ENCODE measurements at regions not wholly inside any gene's neighbourhood (a gene's known extent, or its start where the extent isn't known, plus 50 kb on each side); places are given as distances from the start of the nearest gene placed in this dataset.

GRCh38 chrX:46279925-46280313 lies 265.3 kb downstream of the ZNF674 start:
- BruUV-seq (replicated peaks): no TSS peak
- Histone ChIP-seq H3K4me2 (ENCODE audit: insufficient read depth, low read length) (no peak overlapping the region), H4K20me1 (replicated peaks; ENCODE audit: control insufficient read depth, insufficient read depth, low read length) (no peaks in the 10 kb centered on the region), H3K4me1 (replicated peaks in 1 of 2; ENCODE audit: control insufficient read depth in 2 of 2, insufficient read depth in 2 of 2, low read length in 2 of 2) (no peaks in the 10 kb centered on the region), H3K27ac (ENCODE audit: extremely low read depth, low read depth, low read length) (no peak overlapping the region), H3K9ac (ENCODE audit: insufficient read depth in 1 of 2, low read depth in 2 of 2, low read length in 2 of 2) (no peak overlapping the region), H2AFZ (ENCODE audit: low read depth, low read length) (no peak overlapping the region), H3K79me2 (ENCODE audit: control insufficient read depth, insufficient read depth, low read length) (no peaks in the 10 kb centered on the region), H3K36me3 (ENCODE audit: control insufficient read depth, insufficient read depth, low read length) (no peaks in the 10 kb centered on the region), H3K4me3 (no peak overlapping the region), H3K9me1 (ENCODE audit: control insufficient read depth, insufficient read depth, low read length) (no peaks in the 10 kb centered on the region), H3K9me3 (replicated peaks; ENCODE audit: control insufficient read depth, insufficient read depth, low read depth, low read length) (no peaks in the 10 kb centered on the region), H3K27me3 (ENCODE audit: control insufficient read depth in 2 of 2, insufficient read depth in 2 of 2, low read length in 2 of 2) (no peaks in the 10 kb centered on the region)
- 0% methylated on average over 3 of the region's 3 CpGs for WGBS (ENCODE audit: insufficient coverage, low coverage, missing lambda C conversion rate)
- TF ChIP-seq POU5F1 (IDR thresholded peaks at IDR 0.05; ENCODE audit: borderline replicate concordance, low read depth, low read length, partially characterized antibody) (no peak), ZEB2 (IDR thresholded peaks at IDR 0.05) (no peak), RFX5 (IDR thresholded peaks at IDR 0.05; ENCODE audit: low read depth, low read length) (no peak), TCF3 (CRISPR knock-in tag; IDR thresholded peaks at IDR 0.05) (no peak), ZNF561 (CRISPR knock-in tag; conservative IDR thresholded peaks at IDR 0.05) (no peak), ZNF740 (CRISPR knock-in tag; IDR thresholded peaks at IDR 0.05) (no peak), ZNF740 (tag; IDR thresholded peaks at IDR 0.05) (no peak)
- in situ Hi-C loops (cut with MboI): no loop called here
- DNase-seq (ENCODE audit: extremely low read depth in 1 of 4, low spot score in 3 of 4) (no peak), FAIRE-seq (no peak), ATAC-seq (no peak)
- intact Hi-C loops (cut with micrococcal nuclease): no loop called here
- POLR2A ChIA-PET: no interaction called here
- CTCF ChIA-PET (ENCODE audit: low intra/inter-chr PET ratio): no interaction called here
